Stimulated activated CD8-positive, alpha-beta memory T cell treated with anti-CD3 and anti-CD28 coated beads, Interleukin-4, amount 100 ng/mL, for 24 hours (primary cell): ENCODE measurements at regions not wholly inside any gene's neighbourhood (a gene's known extent, or its start where the extent isn't known, plus 50 kb on each side); places are given as distances from the start of the nearest gene placed in this dataset.
"Not testable (repeated sequence)": the region's sequence is repeated elsewhere in the genome, so short reads cannot be mapped to it uniquely, and the experiment has no call there.

Experiments used
- DNase-seq: peaks from one replicate; pipeline ENCODE4 v3.0.0-alpha.2; 2020; ENCODE audit warnings: low read depth

DNA sequence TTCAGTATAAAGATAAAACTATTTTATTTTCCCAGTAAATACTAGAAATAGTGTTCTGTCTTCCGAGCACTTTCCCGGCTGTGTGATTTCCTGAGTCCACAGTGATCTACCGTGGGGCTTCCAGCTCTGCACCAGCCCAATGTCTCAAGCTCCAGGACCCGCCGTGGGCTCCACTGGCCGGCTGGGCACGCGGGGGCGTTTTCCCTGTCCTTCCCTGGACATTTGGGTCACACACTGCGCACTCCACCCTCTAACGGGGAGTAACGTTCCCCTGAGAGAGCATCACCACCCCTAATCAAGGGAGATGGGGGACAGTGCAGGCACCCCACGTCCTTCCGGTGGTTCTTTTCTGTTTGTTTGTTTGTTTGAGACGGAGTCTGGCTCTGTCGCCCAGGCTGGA is 844.6 kb upstream of the FRG1 start:
- DNase-seq: no peak

DNA sequence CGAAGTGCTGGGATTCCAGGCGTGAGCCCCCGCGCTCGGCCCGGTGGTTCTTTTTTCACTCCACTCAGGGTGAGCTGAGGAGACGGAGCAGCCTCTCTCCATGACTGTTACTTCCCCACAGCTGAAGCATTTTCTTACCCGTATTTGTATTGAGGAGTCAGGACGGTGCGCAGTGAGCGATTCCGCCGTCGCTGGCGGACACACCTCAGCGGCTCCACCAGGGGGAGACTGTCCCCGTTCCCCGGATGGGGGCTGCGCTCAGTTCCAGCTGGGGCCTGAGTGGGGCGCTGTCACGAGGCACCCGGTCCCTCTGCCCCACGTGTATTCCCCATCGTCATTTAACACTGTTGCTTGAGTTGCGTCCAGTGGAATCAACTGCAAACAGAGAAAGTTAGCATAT is 844.0 kb upstream of the FRG1 start:
- DNase-seq: no peak

DNA sequence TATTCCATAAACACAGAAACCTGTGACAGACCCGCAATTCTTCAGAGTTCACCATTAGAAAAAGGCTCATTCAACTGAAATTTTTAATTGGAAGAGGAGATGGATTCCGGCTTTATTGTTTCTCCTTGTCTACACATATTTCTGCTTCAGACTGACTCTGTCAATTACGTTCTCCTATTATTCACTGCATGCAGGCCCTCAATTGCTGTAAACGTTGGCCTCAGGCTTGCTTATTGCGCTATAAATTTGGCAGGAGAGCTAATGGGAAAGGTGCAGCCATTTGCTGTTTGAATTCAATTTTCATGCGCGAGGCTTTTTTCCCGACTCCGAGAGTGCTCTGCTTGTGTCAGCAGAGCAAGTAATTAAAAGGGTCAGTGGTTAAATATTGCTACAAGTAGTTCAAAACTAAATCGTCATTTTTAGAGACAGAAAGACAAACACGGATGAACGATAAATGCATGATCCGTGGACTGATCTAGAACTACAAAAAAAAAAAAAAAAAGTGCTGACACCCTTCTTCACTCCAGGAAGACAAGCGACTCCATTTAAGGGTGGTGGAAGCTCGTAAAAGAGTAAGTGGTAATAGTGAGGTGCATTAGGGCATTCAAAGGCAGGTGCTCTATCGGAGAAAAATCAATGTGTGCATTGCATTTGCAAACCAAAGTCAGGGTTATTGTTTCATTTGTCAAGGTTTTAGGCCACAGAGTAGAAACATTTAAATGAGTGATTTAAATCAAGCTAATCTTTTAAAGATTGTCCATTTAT is 841.6 kb upstream of the FRG1 start:
- no peak for DNase-seq

DNA sequence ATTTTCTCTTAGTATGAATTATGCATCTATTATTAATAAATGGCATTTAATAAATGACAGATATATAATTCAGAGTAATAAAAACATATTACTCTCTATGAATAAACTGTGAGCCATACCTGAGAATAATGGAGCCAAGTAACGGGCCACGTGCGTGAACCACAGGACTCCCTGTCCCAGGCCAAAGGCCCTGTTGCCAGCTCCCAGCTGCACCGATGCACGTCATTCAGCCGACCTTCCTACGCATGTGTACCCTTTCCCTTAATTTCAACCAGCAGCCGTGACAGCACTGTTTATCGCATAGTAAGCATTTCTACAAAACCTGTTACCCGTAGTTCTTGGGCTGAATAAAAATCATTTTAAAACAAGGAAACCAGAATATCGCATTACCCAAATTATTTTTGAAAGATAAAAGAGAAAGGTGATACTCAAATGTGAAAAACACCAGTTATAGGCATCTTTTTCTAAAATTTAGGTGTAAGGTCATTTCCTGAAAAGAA is 827.2 kb upstream of the FRG1 start:
- no peak for DNase-seq

DNA sequence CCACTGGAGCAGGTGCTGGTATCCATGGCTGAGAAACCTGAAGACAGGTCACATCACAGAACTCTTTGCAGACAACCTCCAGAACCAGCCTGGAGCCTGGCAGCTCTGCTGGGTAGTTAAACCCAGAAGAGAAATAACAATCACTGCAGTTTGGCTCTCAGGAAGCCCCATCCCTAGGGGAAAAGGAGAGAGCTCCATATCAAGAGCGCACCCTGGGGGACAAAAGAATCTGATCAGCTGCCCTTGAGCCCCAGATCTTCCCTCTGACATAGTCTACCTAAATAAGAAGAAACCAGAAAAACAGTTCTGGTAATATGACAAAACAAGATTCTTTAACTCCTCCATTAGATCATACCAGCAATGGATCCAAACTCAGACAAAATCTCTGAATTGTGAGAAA is 823.2 kb upstream of the FRG1 start:
- no peak for DNase-seq

DNA sequence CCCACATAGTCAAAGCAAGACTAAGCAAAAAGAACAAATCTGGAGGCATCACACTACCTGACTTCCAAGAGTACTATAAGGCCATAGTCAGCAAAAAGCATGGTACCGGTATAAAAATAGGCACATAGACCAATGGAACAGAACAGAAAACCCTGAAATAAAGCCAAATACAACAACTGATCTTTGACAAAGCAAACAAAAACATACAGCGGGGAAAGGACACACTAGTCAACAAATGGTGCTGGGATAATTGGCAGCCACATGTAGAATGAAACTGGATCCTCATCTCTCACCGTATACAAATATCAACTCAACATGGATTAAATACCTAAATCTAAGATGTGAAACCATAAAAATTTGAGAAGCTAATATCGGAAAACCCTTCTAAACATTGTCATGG is 819.3 kb upstream of the FRG1 start:
- DNase-seq: no peak

DNA sequence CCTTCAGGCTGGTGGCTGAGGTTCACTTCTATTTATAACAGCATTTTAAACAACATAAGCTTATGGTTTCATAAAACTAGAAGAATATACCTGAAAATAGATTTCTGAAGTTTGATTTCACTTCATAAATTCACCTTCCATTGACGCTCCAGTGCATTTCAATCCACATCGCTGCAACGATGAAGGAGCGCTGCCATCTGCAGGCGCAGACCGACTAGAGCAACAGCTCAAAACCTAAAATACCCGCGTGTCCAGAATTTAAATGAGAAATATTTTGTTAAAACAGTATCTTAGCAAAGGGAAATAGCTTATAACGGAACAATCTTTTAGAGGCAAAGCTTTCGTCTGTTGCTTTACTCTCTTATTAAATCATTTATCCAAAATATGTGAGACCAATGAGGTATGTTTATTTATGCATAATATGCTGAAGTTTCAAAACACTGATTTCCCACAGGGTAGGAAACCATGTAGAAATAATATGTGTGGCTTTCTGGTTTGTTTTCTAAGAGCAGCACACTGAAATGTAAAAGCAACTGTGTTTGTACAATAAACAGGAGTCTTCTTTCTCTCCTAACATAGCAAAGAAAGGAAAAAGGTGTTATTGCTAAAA is 816.4 kb upstream of the FRG1 start:
- no peak for DNase-seq

DNA sequence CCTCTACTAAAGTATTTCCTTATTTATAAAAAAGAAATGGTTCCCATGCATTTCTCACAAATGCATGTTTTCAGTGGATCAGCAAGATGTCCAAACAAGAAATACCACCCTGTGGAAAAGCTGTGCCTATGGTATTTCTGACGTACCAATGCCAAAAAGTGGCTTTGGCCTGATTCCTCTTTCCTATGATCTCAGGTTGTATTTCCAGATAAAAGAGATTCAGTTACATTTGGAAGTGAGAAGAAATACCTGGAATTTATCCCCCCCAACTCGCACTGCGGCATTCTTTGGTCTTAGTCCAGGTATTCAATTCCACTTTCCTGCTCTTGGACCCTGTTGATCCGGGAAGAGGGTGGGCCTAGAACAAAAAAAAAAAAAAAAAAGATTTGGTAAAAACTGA is 815.9 kb upstream of the FRG1 start:
- DNase-seq: no peak

DNA sequence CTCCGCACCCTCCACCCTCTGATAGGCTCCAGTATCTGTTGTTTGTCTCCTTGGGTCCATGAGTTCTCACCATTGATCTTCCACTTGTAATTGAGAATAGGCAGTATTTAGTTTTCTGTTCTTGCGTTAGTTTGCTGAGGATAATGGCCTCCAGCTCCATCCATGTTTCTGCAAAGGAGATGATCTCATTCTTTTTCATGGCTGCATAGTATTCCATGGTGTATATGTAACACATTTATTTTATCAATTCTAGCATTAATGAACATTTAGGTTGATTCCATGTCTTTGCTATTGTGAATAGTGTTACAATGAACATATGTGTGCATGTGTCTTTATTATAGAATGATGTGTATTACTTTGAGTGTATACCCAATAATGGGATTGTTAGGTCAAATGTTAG is 814.6 kb upstream of the FRG1 start:
- no peak for DNase-seq

DNA sequence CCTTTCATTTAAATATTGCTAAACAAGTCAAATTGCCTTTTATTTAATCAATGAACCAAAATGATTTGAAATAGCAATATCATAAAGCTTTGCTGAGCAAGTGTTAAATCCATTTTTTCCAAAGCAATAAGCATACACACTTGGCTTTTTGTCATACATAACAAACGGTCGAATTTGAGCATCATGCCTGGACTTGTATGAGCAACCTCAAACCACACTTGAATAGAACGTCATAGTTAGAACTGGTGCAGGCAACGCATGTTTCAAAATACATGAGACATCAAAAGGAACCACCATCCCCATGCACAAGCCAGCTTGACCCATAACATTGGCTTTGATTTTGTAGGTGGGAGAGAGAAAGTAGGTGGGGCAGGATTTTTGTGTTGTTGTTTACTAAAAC is 812.3 kb upstream of the FRG1 start:
- DNase-seq: no peak

DNA sequence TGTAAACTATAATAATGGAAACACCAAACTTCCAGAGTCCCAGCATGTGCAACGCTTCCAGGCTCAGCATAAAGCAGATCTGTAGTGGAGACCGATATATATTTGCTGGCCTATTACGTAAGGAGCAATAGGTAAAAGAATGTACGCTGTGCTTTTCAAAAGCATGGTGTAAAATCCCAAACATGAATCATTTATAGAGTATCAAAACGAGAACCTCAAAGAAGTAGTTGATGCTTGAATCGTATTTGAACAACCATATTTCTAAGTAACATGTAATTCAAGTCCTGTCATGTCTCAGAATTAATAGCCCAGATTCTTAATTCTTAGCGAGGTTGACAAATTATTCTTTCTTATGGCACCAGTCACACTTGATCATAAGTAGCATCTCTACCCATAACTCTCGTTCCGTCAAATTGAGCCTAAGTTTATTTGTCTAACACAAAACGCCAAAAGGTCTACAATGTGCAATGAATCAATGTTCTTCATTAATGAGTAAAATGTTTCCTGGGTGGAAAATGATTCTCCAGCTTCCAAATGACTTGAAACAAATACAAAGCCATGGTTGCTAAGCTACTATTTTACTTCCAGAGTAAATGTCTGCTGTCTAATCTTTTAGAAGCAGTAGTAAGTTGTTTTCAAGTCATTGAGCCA is 811.5 kb upstream of the FRG1 start:
- no peak for DNase-seq

DNA sequence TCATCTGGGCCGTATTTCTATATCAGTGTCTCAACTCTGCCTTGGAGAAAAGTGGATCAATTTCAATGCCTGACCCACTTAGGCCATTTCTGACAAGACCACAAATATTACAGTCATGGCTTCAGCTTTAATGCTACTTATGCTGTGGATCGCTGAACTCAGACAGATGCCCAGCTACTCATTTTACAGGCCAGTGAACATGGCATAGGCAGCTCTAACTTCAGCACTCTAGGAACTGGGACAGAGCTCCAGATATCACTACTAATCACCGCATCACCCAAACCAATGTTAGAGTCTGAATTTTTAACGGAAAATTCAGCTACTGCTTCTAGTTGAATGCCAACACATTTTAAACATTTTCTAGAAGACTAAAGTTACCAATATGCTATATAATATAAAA is 809.6 kb upstream of the FRG1 start:
- no peak for DNase-seq

DNA sequence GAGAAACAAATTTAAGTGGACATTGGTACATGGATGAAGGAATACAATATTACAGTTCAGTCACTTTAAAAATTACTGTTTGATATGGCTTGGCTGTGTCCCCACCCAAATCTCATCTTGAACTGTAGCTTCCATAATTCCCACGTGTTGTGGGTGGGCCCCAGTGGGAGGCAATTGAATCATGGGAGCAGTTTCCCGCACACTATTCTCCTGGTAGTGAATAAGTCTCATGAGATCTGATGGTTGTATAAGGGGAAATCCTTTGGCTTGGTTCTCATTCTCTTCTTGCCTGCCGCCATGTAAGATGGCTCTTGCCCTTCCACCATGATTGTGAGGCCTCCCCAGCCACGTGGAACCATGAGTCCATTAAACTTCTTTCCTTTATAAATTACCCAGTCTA is 804.2 kb upstream of the FRG1 start:
- DNase-seq: no peak

DNA sequence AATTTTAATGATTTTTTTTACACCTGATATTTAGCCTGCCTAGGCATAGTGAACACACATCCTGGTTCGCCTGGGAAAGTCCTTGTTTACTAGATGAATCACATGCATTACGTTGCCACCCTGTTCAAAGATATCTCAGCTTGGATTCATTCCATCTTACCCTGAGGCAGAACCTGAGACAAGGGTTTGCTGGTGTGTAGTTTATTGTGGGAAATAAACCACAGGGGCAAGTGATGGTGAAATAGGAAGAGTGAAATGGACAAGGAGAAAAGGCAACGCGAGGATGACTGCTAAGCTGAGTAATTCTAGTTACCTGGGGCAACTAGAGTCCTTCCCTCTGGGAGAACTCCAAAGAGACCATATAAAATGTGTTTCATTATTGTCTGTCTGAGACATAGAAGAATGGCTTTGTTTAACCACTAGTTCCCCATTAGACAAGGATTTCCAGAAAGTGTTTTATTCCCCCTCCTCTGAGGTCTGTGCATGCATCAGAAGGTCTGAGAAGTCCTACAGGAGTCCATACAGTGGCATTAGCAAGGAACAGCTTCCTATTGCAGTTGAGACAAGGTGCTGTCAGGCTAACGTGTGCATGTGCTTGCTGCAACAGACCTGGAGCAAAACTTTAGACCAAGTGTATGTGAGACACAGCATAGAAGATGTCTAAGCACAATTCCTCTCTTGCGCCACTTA is 797.3 kb upstream of the FRG1 start:
- no peak for DNase-seq

DNA sequence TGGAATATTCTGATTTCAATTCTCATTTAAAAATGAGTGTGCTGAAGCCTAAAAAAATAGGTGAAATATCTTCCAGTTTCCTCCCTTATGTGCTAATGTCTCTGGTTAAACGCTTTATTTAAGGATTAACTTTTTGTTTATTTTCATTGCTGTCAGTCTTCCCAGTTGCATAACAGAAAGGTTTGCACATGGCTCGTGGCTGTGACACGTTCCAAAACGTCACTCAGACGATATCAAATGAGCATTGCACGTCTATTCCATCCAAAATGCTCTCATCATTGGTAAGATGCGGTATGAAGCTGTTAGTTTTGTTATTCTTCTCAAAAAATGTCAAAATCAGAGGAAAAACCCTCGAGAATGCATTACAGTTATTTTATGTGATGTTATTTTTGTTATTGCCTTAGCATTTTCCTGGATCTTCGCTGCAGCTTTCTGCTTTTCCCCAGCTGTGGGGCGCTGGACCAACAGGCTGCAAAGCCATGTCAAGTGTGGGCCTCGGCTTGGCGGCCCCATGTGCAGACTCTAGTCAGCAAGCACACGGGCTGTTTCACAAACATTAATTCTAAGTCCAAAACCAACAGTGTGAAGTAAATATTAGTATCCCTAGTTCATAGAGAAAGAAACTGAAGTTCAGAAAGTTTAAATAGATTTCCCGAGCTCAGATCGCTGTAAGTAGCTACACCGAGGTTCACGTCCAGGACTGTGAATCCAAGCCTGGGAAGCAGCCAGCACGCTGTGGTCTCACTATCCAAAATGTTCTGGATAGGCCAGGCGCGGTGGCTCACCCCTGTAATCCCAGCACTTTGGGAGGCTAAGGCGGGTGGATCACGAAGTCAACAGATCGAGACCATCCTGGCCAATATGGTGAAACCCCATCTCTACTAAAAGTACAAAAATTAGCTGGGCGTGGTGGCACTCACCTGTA is 793.4 kb upstream of the FRG1 start:
- no peak for DNase-seq

DNA sequence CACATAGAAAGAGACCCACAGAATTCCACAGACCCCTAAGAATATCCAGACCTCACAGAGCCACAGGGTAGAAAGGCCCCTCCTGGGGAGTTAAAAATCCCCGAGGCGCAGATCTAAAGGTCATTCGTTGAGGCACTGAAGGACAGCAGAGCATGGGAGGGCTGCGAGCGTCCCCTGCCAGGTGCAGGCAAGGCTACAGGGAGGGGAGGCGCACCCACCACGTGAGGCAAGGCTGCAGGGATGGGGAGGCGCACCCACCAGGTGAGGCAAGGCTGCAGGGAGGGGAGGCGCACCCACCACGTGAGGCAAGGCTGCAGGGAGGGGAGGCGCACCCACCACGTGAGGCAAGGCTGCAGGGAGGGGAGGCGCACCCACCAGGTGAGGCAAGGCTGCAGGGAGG is 785.6 kb upstream of the FRG1 start:
- DNase-seq: not testable (repeated sequence)

DNA sequence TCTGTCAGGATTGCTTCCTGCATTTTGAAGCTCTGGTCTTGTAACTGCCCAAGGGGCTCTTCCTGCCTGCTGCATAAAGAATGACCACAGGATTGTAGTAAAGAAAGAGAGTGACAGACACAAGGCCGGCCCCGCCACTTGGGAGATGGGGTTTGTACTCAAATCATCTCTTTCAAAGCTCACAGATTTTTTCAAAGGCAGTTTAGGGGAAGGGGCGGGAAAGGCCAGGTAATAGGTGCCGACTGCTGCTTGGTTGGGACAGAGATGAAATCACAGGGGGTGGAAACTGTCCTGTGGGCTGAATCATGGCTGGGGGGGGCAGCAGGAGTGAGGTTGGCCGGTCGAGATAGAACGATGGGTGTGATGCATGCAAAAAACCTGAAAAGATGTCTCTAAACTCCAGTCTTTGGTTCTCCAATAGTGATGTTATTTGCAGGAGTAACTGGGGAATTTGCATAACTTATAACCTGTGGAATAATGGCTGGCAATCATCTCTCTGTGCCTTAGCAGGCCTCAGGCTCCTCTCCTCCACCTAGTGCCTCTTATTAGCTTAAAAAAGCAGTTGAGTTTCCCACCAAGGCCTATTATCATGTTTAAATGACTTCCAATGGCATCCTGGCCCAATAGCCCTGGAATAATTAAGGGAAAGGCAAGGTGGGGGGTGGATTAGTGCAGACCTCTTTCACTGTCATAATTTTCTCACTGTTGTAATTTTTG is 778.4 kb upstream of the FRG1 start:
- no peak for DNase-seq

DNA sequence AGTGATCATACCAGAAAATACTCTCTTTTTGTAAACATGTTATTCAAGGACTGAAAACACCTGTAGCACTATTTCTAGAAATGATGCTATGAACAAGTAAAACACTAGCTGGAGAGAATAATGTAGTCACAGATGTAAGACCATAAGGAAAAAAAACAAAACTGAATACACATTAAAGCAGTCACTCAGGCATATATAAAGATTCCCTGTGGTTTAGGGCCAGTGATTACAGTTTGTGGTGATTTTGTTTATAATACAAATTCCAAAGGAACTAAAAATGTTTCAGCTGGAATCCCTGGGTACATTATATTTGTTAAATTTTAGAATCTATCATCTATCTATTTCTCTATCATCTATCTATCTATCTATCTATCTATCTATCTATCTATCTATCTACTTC is 777.8 kb upstream of the FRG1 start:
- no peak for DNase-seq

DNA sequence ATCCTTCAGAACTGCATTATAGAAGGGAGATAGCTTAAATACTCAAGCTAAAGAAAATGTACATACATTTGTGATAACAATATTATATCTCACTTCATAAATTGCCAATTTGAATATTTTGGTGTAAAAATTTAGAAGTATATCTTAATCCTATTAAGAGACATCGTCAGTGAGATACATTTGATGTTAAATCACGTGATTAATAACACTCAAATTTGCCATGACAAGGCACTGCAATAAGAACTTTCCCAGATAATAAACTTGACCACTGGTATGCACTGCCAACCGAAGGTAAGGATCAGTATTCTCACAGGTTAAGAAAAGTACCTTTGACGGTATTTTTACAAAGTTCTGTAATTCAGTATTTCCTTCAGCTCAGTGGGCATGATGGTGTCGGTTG is 764.7 kb upstream of the FRG1 start:
- no peak for DNase-seq

DNA sequence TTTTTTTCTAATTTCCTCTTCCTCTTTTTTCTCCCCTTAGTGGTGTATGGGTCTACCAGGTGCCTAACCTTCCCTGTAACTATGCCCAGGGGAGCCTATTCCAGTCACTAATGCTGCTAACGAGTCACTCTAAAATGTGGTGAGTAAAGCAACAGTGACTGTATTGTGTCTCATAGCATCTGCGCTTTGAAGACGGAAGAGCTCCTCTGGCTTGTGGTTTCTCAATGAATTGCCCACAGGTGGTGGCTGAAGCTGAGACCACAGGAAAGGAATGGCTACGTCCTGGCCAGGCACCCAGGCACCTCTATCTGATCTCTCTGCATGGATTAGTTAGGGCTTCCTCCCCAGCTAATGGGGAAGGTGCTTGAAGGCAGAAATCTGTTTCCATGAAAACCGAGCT is 763.5 kb upstream of the FRG1 start:
- DNase-seq: no peak

DNA sequence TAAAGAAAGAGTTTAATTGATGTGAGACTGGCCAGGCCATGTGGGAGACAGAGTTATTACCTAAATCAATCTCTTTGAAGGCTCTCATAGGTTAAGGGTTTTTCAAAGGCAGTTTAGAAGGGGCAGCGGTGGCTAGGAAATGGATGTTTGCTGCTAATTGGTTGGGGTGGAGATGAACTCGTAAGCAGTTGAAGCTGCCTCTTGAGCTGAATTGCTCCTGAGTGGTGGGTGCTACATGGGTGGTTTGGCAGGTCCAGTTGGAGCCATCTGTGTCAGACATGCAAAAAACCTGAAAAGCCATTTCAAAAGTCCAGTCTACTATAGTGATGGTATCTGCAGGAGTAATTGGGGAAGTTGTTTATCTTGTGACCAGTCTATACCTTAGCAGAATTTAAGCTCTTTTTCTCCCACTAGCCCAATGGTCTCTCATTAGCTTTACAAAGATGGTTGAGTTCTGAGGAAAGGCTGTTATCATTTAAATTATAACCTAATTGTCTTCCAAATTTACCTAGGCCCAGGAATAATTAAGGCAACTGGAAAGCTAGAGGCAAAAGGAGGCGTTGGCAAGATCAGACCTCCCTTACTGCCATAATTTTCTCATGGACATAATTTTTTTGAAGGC is 762.4 kb upstream of the FRG1 start:
- no peak for DNase-seq
